H1 (cell line): ENCODE measurements at regions not wholly inside any gene's neighbourhood (a gene's known extent, or its start where the extent isn't known, plus 50 kb on each side); places are given as distances from the start of the nearest gene placed in this dataset.

Source experiments
- KDM4A ChIP-seq: IDR thresholded peaks from one replicate; pipeline ENCODE4 v1.7.1; 2012; ENCODE audit warnings: low read depth, mild to moderate bottlenecking, moderate library complexity, low read length, inconsistent platforms; ENCODE audit not compliant: severe bottlenecking
- POLR2A ChIP-seq, 2 experiments: IDR thresholded peaks; 1 replicate in 1 of 2; 2 replicates in 1 of 2; pipeline ENCODE4 v1.6.1; 2011; ENCODE audit warnings: low read depth in 2 of 2, low read length in 2 of 2, mild to moderate bottlenecking in 2 of 2; ENCODE audit errors: control extremely low read depth in 1 of 2
- POU5F1 ChIP-seq: IDR thresholded peaks from 2 replicates; pipeline ENCODE4 v1.6.1; 2011; ENCODE audit warnings: low read depth, mild to moderate bottlenecking, low read length, moderate library complexity
- RBBP5 ChIP-seq: IDR thresholded peaks from 2 replicates; pipeline ENCODE4 v1.7.1; 2012; ENCODE audit warnings: low read depth, mild to moderate bottlenecking, inconsistent platforms, low read length, moderate library complexity, borderline replicate concordance
- USF2 ChIP-seq: IDR thresholded peaks from 2 replicates; pipeline ENCODE4 v1.6.1; 2011; ENCODE audit warnings: low read length, improper control_type of control experiment

GRCh38 chr2:76455910-76456309, 745.2 kb upstream of the GCFC2 start (continued):
- TF ChIP-seq POU5F1 (no peak), KDM4A (no peak), RBBP5 (no peak), POLR2A (IDR thresholded peaks at IDR 0.05; ENCODE audit: control extremely low read depth in 1 of 2, low read depth in 2 of 2, low read length in 2 of 2) (no peak), USF2 (no peak)
